ENCODE measurements at regions not wholly inside any gene's neighbourhood (a gene's known extent, or its start where the extent isn't known, plus 50 kb on each side); places are given as distances from the start of the nearest gene placed in this dataset.

GRCh38 chr2:7448578-7449264 is 531.5 kb downstream of the RNF144A start:
- no peak for TF ChIP-seq EP300 (IDR thresholded peaks at IDR 0.05; ENCODE audit: borderline replicate concordance)
- TF ChIP-seq RAD21 (IDR thresholded peaks at IDR 0.05; ENCODE audit: low read depth) = no peak
- TF ChIP-seq MAX (IDR thresholded peaks at IDR 0.05) = no peak
- no peak for TF ChIP-seq REST (IDR thresholded peaks at IDR 0.05; ENCODE audit: low read depth)
- no peak for TF ChIP-seq CEBPB (IDR thresholded peaks at IDR 0.05)
